HG03066 (cell line): ENCODE measurements at regions not wholly inside any gene's neighbourhood (a gene's known extent, or its start where the extent isn't known, plus 50 kb on each side); places are given as distances from the start of the nearest gene placed in this dataset.
A peak's percentile ranks its signal among the peaks of the same experiment; 100 is the strongest.
"Not testable (repeated sequence)": the region's sequence is repeated elsewhere in the genome, so short reads cannot be mapped to it uniquely, and the experiment has no call there.

Experiments
- ATAC-seq: cut with Tn5 transposase; IDR thresholded peaks from one replicate; pipeline ENCODE4 v1.9.1; 2021; ENCODE audit warnings: low read depth; ENCODE audit not compliant: unreplicated experiment

DNA sequence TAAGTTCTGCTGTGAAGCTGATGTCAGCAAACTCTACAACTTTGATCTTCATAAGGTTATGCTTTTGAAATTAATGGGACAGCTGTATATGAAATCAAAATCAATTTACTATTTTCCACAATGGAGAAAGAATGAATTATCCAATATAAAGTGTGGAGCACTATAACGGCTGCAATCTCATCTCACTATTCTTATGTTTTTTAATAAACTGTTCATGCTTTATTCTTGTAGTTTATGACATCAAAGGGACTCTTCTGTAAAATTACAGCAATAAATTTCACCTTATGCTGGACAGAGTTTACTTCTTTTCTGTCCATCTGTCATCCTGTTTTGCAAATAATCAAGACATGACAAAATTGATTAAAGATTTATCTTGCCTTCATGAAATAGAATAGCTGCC is 192.5 kb downstream of the TECRL start:
- no peak for ATAC-seq

DNA sequence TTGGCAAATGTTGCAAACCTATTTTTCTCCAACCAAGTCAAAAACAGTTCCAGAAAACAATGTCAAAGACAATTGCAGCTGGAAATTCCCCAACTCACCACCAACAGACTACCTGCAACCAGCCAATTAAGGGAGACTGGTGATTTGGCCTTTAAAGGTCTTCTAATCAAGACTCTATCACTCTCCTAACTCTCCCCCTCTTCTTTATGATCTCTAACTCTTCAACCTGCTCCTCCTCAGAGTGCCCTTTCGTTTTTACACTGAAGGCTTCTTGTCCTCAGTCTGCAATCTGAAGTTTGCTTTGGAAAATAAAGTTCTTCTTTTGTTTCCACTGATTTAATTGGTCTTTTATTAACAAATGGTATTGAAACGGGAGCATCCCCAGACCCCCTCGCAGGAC is 203.9 kb downstream of the TECRL start:
- ATAC-seq = no peak

DNA sequence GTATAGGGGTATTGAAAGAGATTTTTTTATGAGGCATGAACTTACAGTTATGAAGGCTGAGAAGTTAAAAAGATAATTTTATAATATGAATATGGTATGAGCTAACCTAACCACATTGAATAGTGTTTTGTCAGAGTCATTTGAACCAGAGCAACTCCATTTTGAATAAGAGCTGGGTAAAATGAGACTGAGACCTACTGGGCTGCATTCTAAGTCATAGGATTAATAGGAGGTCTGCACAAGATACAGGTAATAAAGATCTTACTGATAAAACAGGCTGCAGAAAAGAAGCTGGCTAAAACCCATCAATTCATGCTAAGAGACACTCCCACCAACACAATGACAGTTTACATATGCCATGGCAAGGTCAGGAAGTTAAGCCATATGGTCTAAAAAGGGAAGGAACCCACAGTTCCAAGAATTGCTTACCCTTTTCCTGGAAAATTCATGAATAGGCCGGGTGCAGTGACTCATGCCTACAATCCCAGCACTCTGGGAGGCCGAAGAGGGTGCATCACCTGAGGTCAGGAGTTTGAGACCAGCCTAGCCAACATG is 209.2 kb downstream of the TECRL start:
- no peak for ATAC-seq

DNA sequence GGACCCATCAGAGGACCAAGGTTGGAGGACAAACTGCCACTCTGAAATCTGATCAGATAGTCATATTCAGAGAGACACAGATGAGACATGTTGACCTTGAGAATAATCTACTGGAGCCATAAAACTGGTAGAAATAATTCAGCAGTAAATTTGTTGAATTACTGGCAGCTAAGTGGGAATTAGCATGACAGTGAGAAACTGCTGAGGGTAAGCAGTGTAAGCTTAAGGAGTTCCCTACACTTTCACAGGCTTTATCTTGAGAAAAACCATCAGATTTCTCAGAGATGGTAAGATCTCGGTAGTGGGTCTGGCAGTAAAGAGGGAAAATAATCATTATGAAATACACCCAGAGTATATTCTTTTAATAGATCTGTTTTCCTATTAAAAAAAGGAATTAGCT is 213.7 kb downstream of the TECRL start:
- no peak for ATAC-seq

DNA sequence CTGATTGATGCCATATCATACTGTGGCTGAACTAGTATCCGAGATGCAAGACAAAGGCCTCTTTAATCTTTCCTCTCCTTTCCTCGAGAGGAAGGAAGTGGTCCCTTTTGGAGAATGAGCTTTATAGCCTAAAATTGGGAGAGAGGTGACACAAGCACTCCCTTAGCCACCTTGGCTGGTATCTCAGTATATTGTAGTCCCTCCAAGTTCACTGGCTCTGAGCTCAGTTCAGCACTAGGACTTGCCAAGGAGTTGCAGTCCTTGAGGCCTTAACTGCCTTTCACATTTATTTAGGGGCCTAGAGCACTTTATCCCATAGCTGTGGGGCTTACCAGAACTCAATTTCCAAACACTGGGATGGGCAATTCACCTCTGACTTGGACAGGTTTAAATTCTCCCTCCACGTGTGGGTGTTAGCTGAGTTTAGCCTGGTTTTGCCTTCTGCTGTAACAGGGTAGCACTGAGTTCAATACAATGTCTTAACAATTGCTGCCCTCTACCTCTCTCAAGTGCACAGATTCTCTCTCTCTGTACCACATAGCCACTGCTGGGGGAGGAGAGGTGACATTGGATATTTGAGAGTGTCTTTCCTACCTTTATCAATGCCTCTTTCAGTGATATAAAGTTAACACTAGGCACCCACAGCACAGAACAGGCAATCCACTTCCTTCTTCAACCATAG is 216.4 kb downstream of the TECRL start:
- ATAC-seq = no peak

GRCh38 chr4:64174247-64174882 is 234.9 kb downstream of the TECRL start:
- ATAC-seq = no peak

DNA sequence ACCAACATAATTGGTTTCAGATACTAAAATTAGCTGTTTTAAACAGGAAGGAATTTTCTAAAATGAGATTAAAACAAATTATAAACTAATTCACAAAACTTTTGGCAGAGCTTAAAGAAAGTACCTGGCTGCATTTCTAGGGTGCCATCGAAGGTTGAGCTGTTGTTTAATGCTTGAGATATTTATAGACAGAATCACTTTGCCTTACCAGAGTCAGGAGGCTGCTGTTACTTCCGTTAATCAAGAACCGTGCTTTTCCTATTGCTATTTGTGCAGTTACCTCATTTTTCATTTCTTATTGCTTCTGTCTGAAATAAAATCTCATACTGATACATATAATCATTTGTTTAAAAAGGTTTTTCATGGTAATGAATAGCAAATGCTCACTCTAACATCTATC is 242.9 kb downstream of the TECRL start:
- ATAC-seq = no peak

DNA sequence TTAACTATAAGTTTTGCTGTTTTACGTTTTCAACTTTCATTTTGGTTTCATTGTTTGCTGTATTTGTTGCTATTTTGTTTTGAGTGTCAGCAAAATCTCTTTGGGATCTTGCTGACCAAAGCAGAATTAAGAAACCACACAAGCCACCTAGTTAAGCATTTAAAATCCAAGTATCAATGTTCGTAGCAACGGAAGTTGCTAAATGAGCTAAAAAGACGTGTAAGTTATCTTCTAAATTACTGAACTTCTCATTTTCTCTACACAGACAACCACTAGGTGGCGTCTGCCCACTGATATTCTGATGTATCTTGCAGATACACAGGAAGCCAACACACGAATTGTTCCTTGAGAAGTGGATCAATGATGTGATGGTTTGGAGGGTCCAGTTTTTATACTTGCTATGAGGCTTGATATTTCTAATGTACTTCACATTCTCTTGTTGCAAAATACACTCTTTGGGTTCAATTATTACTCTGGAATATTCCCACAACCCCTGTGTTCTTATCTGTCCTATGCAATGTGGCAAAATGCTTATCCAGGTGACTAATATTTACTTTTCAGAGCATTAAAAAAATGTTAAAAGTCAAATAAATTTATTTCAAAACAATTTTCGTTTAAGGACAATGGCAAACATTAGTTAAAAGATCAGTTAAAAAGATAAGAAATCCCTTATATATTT is 250.5 kb downstream of the TECRL start:
- ATAC-seq = peak; percentile 87

- no peak for ATAC-seq
Observed at GRCh38 chr4:64157397-64157796, 251.9 kb downstream of the TECRL start.

GRCh38 chr4:64156253-64156652 is 253.0 kb downstream of the TECRL start:
- no peak for ATAC-seq

GRCh38 chr4:64146030-64146429 is 263.2 kb downstream of the TECRL start:
- no peak for ATAC-seq

DNA sequence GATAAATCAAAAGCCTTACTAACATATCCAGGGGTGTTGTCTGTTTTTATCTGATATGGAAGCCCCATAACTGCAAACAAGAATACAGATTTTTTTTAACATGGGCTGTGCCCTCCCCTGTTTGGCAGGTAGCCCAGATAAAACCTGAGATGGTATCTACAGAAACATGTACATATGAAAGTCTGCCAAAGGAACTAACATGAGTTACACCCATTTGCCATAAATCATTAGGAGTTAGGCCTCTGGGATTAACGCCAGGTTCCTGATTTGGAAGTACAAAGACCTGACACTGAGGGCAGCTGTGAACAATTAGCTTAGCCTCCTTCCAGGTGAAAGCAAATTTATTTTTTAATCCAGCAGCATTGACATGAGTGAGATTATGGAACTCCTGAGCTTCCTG is 264.3 kb downstream of the TECRL start:
- no peak for ATAC-seq

- no peak for ATAC-seq
Observed at GRCh38 chr4:64130907-64131306, 278.3 kb downstream of the TECRL start.

GRCh38 chr4:64125354-64125753 is 283.9 kb downstream of the TECRL start:
- ATAC-seq = no peak

GRCh38 chr4:64121803-64122202 is 287.4 kb downstream of the TECRL start:
- ATAC-seq = no peak

- ATAC-seq = no peak
Observed at GRCh38 chr4:64105903-64106302, 303.3 kb downstream of the TECRL start.

- no peak for ATAC-seq
Observed at GRCh38 chr4:64095398-64095797, 313.9 kb downstream of the TECRL start.

DNA sequence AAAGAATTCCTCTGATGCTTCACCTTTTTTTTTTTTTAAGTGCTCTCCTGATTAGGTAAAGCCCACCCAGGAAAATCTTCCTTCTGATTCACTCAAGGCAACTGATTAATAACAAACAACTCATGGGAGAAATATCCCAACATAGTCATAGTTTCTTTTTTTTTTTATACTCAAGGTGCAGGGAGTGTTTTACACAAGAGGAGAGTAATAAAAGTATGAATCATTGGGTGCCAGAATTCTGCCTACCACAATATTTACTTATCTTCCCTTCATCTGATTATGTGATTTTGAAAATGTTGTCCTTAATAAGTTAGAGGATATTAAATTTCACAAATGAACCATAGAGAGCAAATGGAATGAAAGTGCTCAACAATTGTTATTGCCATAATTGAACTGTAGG is 329.9 kb downstream of the TECRL start:
- no peak for ATAC-seq

DNA sequence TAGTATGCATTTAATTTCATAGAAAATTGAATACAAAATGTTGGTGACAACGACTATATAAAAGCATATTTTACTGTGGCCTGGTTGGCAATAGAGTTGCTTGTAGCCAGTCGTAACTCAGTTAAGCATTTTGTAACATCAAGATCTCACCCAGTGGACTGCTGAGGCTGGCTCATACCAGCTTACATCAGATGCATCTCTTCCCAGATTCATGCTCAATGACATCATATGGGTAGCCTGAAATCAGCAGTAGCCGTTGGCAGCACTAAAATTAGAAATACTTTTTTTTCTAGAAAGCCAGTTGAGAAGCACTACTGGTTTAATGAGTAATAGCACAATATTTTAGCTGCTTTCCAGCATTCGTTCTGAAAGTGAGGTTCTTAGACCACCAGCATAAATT is 341.2 kb downstream of the TECRL start:
- no peak for ATAC-seq

GRCh38 chr4:64062991-64063390 is 346.3 kb downstream of the TECRL start:
- no peak for ATAC-seq

DNA sequence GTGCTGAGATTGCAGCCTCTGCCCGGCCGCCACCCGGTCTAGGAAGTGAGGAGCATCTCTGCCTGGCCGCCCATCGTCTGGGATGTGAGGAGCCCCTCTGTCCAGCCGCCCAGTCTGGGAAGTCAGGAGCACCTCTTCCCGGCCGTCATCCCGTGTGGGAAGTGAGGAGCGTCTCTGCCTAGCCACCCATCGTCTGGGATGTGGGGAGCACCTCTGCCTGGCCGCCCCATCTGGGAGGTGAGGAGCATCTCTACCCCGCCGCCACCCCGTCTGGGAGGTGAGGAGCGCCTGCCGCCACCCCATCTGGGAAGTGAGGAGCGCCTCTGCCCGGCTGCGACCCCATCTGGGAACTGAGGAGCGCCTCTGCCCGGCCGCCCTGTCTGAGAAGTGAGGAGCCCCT is 372.2 kb downstream of the TECRL start:
- ATAC-seq = not testable (repeated sequence)

- ATAC-seq = no peak
Observed at GRCh38 chr4:64022560-64022959, 386.7 kb downstream of the TECRL start.
